RWPE2 (cell line): ENCODE measurements at regions not wholly inside any gene's neighbourhood (a gene's known extent, or its start where the extent isn't known, plus 50 kb on each side); places are given as distances from the start of the nearest gene placed in this dataset.
A peak's percentile ranks its signal among the peaks of the same experiment; 100 is the strongest.

ENCODE experiments used
- ATAC-seq: fragments of 200-7000 bp; cut with Tn5 transposase; 3 replicates; pipeline ENCODE4 v1.9.1; 2021; ENCODE audit warnings: low read depth
- DNase-seq: peaks from one replicate; pipeline ENCODE4 v3.0.0-alpha.2; 2020; ENCODE audit warnings: low spot score
- H3K27ac ChIP-seq: fragments of 450-650 bp; 2 replicates; pipeline ENCODE4 v1.5.1; 2017; ENCODE audit warnings: mild to moderate bottlenecking; ENCODE audit not compliant: poor library complexity, severe bottlenecking
- H3K27me3 ChIP-seq: fragments of 250-450 bp; sonication (Bioruptor Pico); 2 replicates; pipeline ENCODE4 v1.5.1; 2021; ENCODE audit warnings: mild to moderate bottlenecking, moderate library complexity; ENCODE audit not compliant: insufficient read depth, poor library complexity, severe bottlenecking
- H3K36me3 ChIP-seq: fragments of 250-450 bp; sonication (Bioruptor Pico); 2 replicates; pipeline ENCODE4 v1.5.1; 2020; ENCODE audit warnings: low read depth, mild to moderate bottlenecking, moderate library complexity
- H3K4me1 ChIP-seq: fragments of 250-450 bp; sonication (Bioruptor Pico); 2 replicates; pipeline ENCODE4 v1.5.1; 2021; ENCODE audit warnings: mild to moderate bottlenecking, moderate library complexity; ENCODE audit not compliant: insufficient read depth, poor library complexity, severe bottlenecking
- H3K4me3 ChIP-seq: fragments of 250-450 bp; sonication (Bioruptor Pico); 2 replicates; pipeline ENCODE4 v1.5.1; 2021; ENCODE audit warnings: mild to moderate bottlenecking, moderate library complexity; ENCODE audit not compliant: severe bottlenecking
- H3K9me3 ChIP-seq: fragments of 250-450 bp; sonication (Bioruptor Pico); 2 replicates; pipeline ENCODE4 v1.5.1; 2021; ENCODE audit warnings: mild to moderate bottlenecking, moderate library complexity; ENCODE audit not compliant: severe bottlenecking
- TF ChIP-seq, protein P1 (sequence below): fragments of 450-650 bp; IDR thresholded peaks from one replicate; pipeline ENCODE4 v1.5.1; 2017; ENCODE audit warnings: mild to moderate bottlenecking, moderate library complexity; ENCODE audit not compliant: poor library complexity, severe bottlenecking

GRCh38 chr9:91029650-91030361 lies 228.2 kb downstream of the SYK start:
- H3K27ac ChIP-seq = no peak overlapping the region
- no peak for DNase-seq
- TF ChIP-seq, protein P1, sequence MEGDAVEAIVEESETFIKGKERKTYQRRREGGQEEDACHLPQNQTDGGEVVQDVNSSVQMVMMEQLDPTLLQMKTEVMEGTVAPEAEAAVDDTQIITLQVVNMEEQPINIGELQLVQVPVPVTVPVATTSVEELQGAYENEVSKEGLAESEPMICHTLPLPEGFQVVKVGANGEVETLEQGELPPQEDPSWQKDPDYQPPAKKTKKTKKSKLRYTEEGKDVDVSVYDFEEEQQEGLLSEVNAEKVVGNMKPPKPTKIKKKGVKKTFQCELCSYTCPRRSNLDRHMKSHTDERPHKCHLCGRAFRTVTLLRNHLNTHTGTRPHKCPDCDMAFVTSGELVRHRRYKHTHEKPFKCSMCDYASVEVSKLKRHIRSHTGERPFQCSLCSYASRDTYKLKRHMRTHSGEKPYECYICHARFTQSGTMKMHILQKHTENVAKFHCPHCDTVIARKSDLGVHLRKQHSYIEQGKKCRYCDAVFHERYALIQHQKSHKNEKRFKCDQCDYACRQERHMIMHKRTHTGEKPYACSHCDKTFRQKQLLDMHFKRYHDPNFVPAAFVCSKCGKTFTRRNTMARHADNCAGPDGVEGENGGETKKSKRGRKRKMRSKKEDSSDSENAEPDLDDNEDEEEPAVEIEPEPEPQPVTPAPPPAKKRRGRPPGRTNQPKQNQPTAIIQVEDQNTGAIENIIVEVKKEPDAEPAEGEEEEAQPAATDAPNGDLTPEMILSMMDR = no peak

GRCh38 chr9:91032121-91032531 lies 230.5 kb downstream of the SYK start:
- Histone ChIP-seq H3K9me3 (no peaks in the 10 kb centered on the region), H3K27me3 (no peaks in the 10 kb centered on the region), H3K4me3 (no peak overlapping the region), H3K4me1 (no peaks in the 10 kb centered on the region), H3K36me3 (no peaks in the 10 kb centered on the region), H3K27ac (no peak overlapping the region)
- DNase-seq (no peak), ATAC-seq (no peak)
- TF ChIP-seq, protein P1 = no peak

More at GRCh38 chr9:91029650-91030361, 228.2 kb downstream of the SYK start:
- no peaks in the 10 kb centered on the region for H3K9me3 ChIP-seq
- no peak for ATAC-seq
- H3K4me3 ChIP-seq = no peak overlapping the region
- H3K36me3 ChIP-seq = no peaks in the 10 kb centered on the region
- H3K4me1 ChIP-seq = no peaks in the 10 kb centered on the region
- no peaks in the 10 kb centered on the region for H3K27me3 ChIP-seq

GRCh38 chr9:91033270-91033669 lies 231.7 kb downstream of the SYK start:
- Histone ChIP-seq H3K36me3 (no peaks in the 10 kb centered on the region), H3K27ac (no peak overlapping the region), H3K27me3 (no peaks in the 10 kb centered on the region), H3K4me1 (peaks cover 11% of the 10 kb centered on the region), H3K9me3 (no peaks in the 10 kb centered on the region), H3K4me3 (no peak overlapping the region)
- ATAC-seq (no peak), DNase-seq (no peak)
- TF ChIP-seq, protein P1 = no peak

GRCh38 chr9:91033797-91034196 lies 232.2 kb downstream of the SYK start:
- no peak overlapping the region for H3K4me3 ChIP-seq
- H3K4me1 ChIP-seq = peaks cover 12% of the 10 kb centered on the region
- DNase-seq (no peak), ATAC-seq (no peak)
- H3K36me3 ChIP-seq = no peaks in the 10 kb centered on the region
- TF ChIP-seq, protein P1 = peak; percentile 12
- H3K27me3 ChIP-seq = no peaks in the 10 kb centered on the region
- no peaks in the 10 kb centered on the region for H3K9me3 ChIP-seq
- no peak overlapping the region for H3K27ac ChIP-seq

DNA sequence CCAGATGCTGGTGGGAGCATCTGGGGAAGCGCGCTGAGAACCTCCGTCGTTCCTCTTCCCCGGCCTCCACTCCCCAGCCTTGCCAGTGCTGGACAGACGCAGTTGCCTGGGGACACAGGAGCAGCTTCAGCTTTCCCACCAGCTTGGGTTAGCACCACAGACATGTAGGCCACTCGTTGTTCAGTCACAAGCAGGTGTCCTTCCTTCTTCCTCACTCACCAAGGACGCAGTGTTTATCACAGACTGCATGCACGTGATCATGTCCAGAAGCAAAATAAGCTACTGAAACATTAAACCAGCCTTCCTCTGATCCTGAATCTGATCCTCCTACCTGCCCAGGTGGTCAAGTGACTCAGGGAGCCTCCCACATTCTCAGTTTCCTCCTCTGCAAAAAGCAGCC lies 232.9 kb downstream of the SYK start:
- H3K36me3 ChIP-seq = no peaks in the 10 kb centered on the region
- peaks cover 12% of the 10 kb centered on the region for H3K4me1 ChIP-seq
- H3K27ac ChIP-seq = no peak overlapping the region
- no peak overlapping the region for H3K4me3 ChIP-seq
- TF ChIP-seq, protein P1 = no peak
- ATAC-seq (peak; percentile 43; the same call in 2 of the 3 replicates), DNase-seq (no peak)
- H3K27me3 ChIP-seq = no peaks in the 10 kb centered on the region
- H3K9me3 ChIP-seq = no peaks in the 10 kb centered on the region
